H9 (cell line): ENCODE measurements at regions not wholly inside any gene's neighbourhood (a gene's known extent, or its start where the extent isn't known, plus 50 kb on each side); places are given as distances from the start of the nearest gene placed in this dataset.

Experiments used
- DNase-seq: peaks from one replicate; pipeline ENCODE4 v3.0.0-alpha.2; 2017
- H2AFZ ChIP-seq: one replicate; pipeline ENCODE4 v1.6.1; 2013; ENCODE audit warnings: mild to moderate bottlenecking, low read length, control low read depth, moderate library complexity
- H2AK5ac ChIP-seq: 2 replicates; pipeline ENCODE4 v1.6.1; 2013; ENCODE audit warnings: low read length, control low read depth, mixed read lengths; ENCODE audit not compliant: insufficient read length
- H2BK120ac ChIP-seq: one replicate; pipeline ENCODE4 v1.6.1; 2013; ENCODE audit warnings: low read depth, mild to moderate bottlenecking, low read length, control low read depth, inconsistent platforms; ENCODE audit not compliant: poor library complexity, severe bottlenecking
- H2BK12ac ChIP-seq: 2 replicates; pipeline ENCODE4 v1.6.1; 2013; ENCODE audit warnings: low read length, control low read depth, mixed read lengths, low read depth; ENCODE audit not compliant: insufficient read length
- H2BK15ac ChIP-seq: 2 replicates; pipeline ENCODE4 v1.6.1; 2013; ENCODE audit warnings: low read depth, low read length, control low read depth
- H2BK20ac ChIP-seq: one replicate; pipeline ENCODE4 v1.6.1; 2013; ENCODE audit warnings: low read depth, mild to moderate bottlenecking, low read length, control low read depth, inconsistent platforms; ENCODE audit not compliant: poor library complexity, severe bottlenecking
- H2BK5ac ChIP-seq: 2 replicates; pipeline ENCODE4 v1.6.1; 2013; ENCODE audit warnings: low read length, control low read depth, mixed read lengths; ENCODE audit not compliant: insufficient read length
- H3K14ac ChIP-seq: 2 replicates; pipeline ENCODE4 v1.6.1; 2013; ENCODE audit warnings: low read length, control low read depth; ENCODE audit not compliant: insufficient read depth
- H3K18ac ChIP-seq: 2 replicates; pipeline ENCODE4 v1.6.1; 2013; ENCODE audit warnings: low read depth, mild to moderate bottlenecking, mixed read lengths, low read length, control low read depth; ENCODE audit not compliant: insufficient read length
- H3K23ac ChIP-seq: 2 replicates; pipeline ENCODE4 v1.6.1; 2013; ENCODE audit warnings: low read length, control low read depth, mixed read lengths, low read depth; ENCODE audit not compliant: insufficient read length
- H3K23me2 ChIP-seq: 2 replicates; pipeline ENCODE4 v1.6.1; 2013; ENCODE audit warnings: low read depth, mild to moderate bottlenecking, mixed read lengths, low read length, control low read depth; ENCODE audit not compliant: insufficient read length, poor library complexity, severe bottlenecking
- H3K27ac ChIP-seq: 2 replicates; pipeline ENCODE4 v1.5.1; 2013; ENCODE audit warnings: low read length, control low read depth, mixed read lengths, low read depth; ENCODE audit not compliant: insufficient read length
- H3K27me3 ChIP-seq: 2 replicates; pipeline ENCODE4 v1.6.1; 2013; ENCODE audit warnings: low read length, control low read depth, inconsistent platforms; ENCODE audit not compliant: insufficient read depth
- H3K4ac ChIP-seq: 2 replicates; pipeline ENCODE4 v1.6.1; 2013; ENCODE audit warnings: low read depth, mild to moderate bottlenecking, control low read depth, inconsistent platforms, low read length, moderate library complexity
- H3K4me1 ChIP-seq: 2 replicates; pipeline ENCODE4 v1.6.1; 2013; ENCODE audit warnings: low read length, control low read depth, inconsistent platforms; ENCODE audit not compliant: insufficient read depth
- H3K4me2 ChIP-seq: 2 replicates; pipeline ENCODE4 v1.6.1; 2013; ENCODE audit warnings: low read length, control low read depth, mixed read lengths; ENCODE audit not compliant: insufficient read length, insufficient read depth
- H3K56ac ChIP-seq: 2 replicates; pipeline ENCODE4 v1.6.1; 2013; ENCODE audit warnings: low read depth, mild to moderate bottlenecking, mixed read lengths, low read length, control low read depth; ENCODE audit not compliant: insufficient read length
- H3K79me1 ChIP-seq: 2 replicates; pipeline ENCODE4 v1.6.1; 2013; ENCODE audit warnings: low read depth, mild to moderate bottlenecking, moderate library complexity, low read length, control low read depth, inconsistent platforms; ENCODE audit not compliant: insufficient read depth, poor library complexity, severe bottlenecking
- H3K79me2 ChIP-seq: 2 replicates; pipeline ENCODE4 v1.6.1; 2013; ENCODE audit warnings: low read length, control low read depth, inconsistent platforms; ENCODE audit not compliant: insufficient read depth
- H3K9ac ChIP-seq: 2 replicates; pipeline ENCODE4 v1.6.1; 2013; ENCODE audit warnings: low read length, control low read depth, mixed read lengths; ENCODE audit not compliant: insufficient read length; ENCODE audit errors: extremely low read depth
- H3K9me3 ChIP-seq: one replicate; pipeline ENCODE4 v1.6.1; 2013; ENCODE audit warnings: low read depth, low read length, inconsistent platforms; ENCODE audit not compliant: control insufficient read depth
- H3T11ph ChIP-seq: one replicate; pipeline ENCODE4 v1.6.1; 2013; ENCODE audit warnings: mild to moderate bottlenecking, low read length, control low read depth, inconsistent platforms
- H4K20me1 ChIP-seq: one replicate; pipeline ENCODE4 v1.6.1; 2013; ENCODE audit not compliant: control insufficient read depth, insufficient read length, insufficient read depth
- H4K5ac ChIP-seq: 2 replicates; pipeline ENCODE4 v1.6.1; 2013; ENCODE audit warnings: low read depth, mild to moderate bottlenecking, mixed read lengths, low read length, control low read depth; ENCODE audit not compliant: insufficient read length
- H4K8ac ChIP-seq: replicated peaks from 2 replicates; pipeline ENCODE4 v1.6.1; 2013; ENCODE audit warnings: low read length, control low read depth, mixed read lengths, low read depth; ENCODE audit not compliant: insufficient read length
- H4K91ac ChIP-seq: 2 replicates; pipeline ENCODE4 v1.6.1; 2013; ENCODE audit warnings: low read depth, mild to moderate bottlenecking, moderate library complexity, mixed read lengths, low read length, control low read depth; ENCODE audit not compliant: insufficient read length
- H3K27ac Mint-ChIP-seq, 3 experiments: 2 replicates in 2 of 3; 3 replicates in 1 of 3; pipeline ENCODE4 v1.8.0; 2020 to 2021; ENCODE audit warnings: mixed read lengths in 3 of 3, mild to moderate bottlenecking in 1 of 3, moderate library complexity in 1 of 3
- H3K27me3 Mint-ChIP-seq: 2 replicates; pipeline ENCODE4 v1.8.0; 2021; ENCODE audit warnings: low read depth, mild to moderate bottlenecking, moderate library complexity, mixed read lengths
- H3K36me3 Mint-ChIP-seq, 3 experiments: 2 replicates in 2 of 3; 3 replicates in 1 of 3; pipeline ENCODE4 v1.8.0; 2020 to 2021; ENCODE audit warnings: low read depth in 3 of 3, mixed read lengths in 3 of 3; ENCODE audit not compliant: insufficient read depth in 1 of 3
- H3K4me1 Mint-ChIP-seq, 2 experiments: 2 replicates each; pipeline ENCODE4 v1.8.0; 2020; ENCODE audit warnings: mixed read lengths in 2 of 2
- H3K4me3 Mint-ChIP-seq, 2 experiments: 2 replicates in 1 of 2; 3 replicates in 1 of 2; pipeline ENCODE4 v1.8.0; 2020 to 2021; ENCODE audit warnings: mild to moderate bottlenecking in 2 of 2, mixed read lengths in 2 of 2, moderate library complexity in 1 of 2
- H3K9me3 Mint-ChIP-seq, 2 experiments: 2 replicates in 1 of 2; 3 replicates in 1 of 2; pipeline ENCODE4 v1.8.0; 2020; ENCODE audit warnings: mild to moderate bottlenecking in 2 of 2, mixed read lengths in 2 of 2, moderate library complexity in 1 of 2
- CTCF ChIP-seq: fragments of 200-600 bp; sonication (generic); conservative IDR thresholded peaks from 3 replicates; pipeline ENCODE4 v1.8.0; 2021; ENCODE audit warnings: antibody characterized with exemption, mild to moderate bottlenecking
- WGBS: extraction: QIAGEN DNeasy Blood & Tissue Kit; methylation state at CpG from one replicate; pipeline ENCODE4 v1.1.7; 2013; ENCODE audit warnings: missing lambda C conversion rate, low lambda C conversion rate, mixed read lengths; ENCODE audit not compliant: insufficient read length; ENCODE audit errors: extremely low coverage; 5-methylcytosine and 5-hydroxymethylcytosine counted together

GRCh38 chr1:65505547-65506300 is 85.3 kb downstream of the LEPR start:
- Histone ChIP-seq H4K5ac (no peak overlapping the region), H3T11ph (no peak overlapping the region), H3K79me1 (no peaks in the 10 kb centered on the region), H3K14ac (no peak overlapping the region), H3K18ac (no peak overlapping the region), H3K79me2 (no peaks in the 10 kb centered on the region), H4K20me1 (no peaks in the 10 kb centered on the region), H3K56ac (no peak overlapping the region), H2BK20ac (no peak overlapping the region), H2AFZ (no peak overlapping the region), H4K91ac (no peak overlapping the region), H4K8ac (no peak overlapping the region), H2BK5ac (no peak overlapping the region), H3K27me3 (no peaks in the 10 kb centered on the region), H3K9ac (no peak overlapping the region), H3K4ac (no peak overlapping the region), H3K4me1 (no peaks in the 10 kb centered on the region; the same call in 1 of the 2 replicates), H3K27ac (no peak overlapping the region), H2BK15ac (no peak overlapping the region), H3K23me2 (no peaks in the 10 kb centered on the region), H3K23ac (no peak overlapping the region), H2BK120ac (no peak overlapping the region), H2AK5ac (no peak overlapping the region), H3K4me2 (no peak overlapping the region), H2BK12ac (no peak overlapping the region), H3K9me3 (no peaks in the 10 kb centered on the region)
- no peaks in the 10 kb centered on the region; the same call in 1 of the 2 replicates for H3K27me3 Mint-ChIP-seq
- H3K4me3 Mint-ChIP-seq, result no peak overlapping the region
- TF ChIP-seq CTCF, result no peak
- no peaks in the 10 kb centered on the region for H3K36me3 Mint-ChIP-seq
- no peak overlapping the region for H3K27ac Mint-ChIP-seq
- no CpG with 5 or more reads among the region's 5 CpGs for WGBS
- no peak for DNase-seq
- peaks cover 13 to 18% of the 10 kb centered on the region in 2 experiments for H3K4me1 Mint-ChIP-seq
- no peaks in the 10 kb centered on the region for H3K9me3 Mint-ChIP-seq
